ENCODE measurements at regions not wholly inside any gene's neighbourhood (a gene's known extent, or its start where the extent isn't known, plus 50 kb on each side); places are given as distances from the start of the nearest gene placed in this dataset.
A peak's percentile ranks its signal among the peaks of the same experiment; 100 is the strongest.

- DNase-seq: no peak
Measured at GRCh38 chr5:4981608-4982007, 158.5 kb upstream of the ADAMTS16 start.

- DNase-seq: no peak
Measured at GRCh38 chr5:4983701-4984100, 156.4 kb upstream of the ADAMTS16 start.

DNA sequence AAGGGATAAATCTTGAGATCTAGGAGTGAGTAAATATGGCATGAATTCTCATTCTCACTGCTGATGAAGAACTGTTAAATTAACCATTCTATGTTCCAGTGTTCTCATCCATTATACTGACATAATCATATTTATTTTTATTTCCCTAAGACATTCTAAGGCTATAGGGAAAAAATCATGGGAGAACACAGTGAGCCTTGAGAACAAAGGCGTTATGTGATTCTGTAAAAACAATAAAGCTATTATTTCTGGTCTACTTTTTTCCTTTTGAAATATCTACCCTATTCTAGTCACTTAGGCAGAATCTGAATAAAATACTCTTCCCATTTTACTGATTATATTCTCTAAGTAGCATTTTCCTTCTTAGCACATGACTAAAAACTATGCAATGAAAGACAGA, 155.7 kb upstream of the ADAMTS16 start:
- DNase-seq: peak in 1 of 2 donors; percentile 11

DNA sequence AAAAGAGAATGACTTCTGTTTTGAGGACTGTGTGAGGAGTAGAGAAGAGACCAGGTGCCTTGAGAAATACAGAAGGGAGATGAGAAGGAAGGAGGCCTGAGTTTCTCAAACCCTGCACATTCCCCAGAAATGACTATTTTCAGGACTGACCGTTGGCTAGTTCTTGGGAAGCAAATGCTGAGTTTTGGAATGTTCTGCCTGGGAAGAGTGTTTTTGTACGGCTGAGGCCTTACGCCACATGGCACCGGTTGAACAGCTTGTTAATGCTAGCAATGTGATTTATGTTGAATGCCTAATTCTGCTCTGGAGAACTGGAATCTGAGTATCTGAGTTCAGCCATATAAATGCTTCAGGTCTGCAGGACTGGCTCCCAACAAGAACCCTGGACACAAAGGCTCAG, 152.7 kb upstream of the ADAMTS16 start:
- DNase-seq: no peak

GRCh38 chr5:4989118-4989517, 151.0 kb upstream of the ADAMTS16 start:
- DNase-seq: no peak

- DNase-seq: no peak
Measured at GRCh38 chr5:4990017-4990416, 150.1 kb upstream of the ADAMTS16 start.

DNA sequence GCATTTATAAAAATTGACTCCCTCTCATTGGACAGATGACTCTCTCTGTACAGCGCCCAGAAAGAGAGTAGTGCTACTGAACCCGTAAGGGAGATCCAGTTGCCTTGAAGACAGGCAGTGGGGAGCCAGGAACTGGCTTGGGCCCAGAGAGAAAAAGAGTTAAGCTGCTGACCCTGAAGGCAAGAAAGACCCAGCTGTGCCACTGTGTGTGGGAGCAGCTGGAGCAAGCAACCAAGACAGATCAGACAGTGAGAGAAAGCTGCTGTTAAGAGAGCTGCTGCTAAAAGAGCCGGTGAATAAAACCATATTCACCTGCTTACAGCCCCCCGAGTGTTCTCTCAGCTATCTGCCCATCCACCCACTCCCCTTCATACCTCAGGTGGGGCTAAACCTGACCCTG, 149.7 kb upstream of the ADAMTS16 start:
- no peak for DNase-seq

DNA sequence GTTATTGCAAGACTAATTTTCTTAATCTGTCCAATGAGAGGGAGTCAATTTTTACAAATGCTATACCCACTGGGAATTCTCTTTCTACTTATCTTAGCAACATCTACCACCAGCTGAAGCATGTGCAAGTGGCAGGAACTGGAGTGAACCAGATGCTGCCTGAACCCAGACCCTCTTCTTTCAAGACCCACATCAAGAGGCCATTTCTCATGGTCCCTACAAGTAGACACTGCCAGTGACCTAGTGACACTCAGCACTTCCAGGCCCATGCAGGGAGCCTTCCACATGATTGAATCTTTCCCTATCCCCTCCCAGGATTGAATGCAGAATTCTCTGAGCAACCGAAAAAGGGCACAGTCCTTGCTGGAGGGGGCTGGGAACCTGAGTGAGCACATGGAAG, 148.2 kb upstream of the ADAMTS16 start:
- DNase-seq: no peak

GRCh38 chr5:4995014-4995413, 145.1 kb upstream of the ADAMTS16 start:
- DNase-seq: no peak

GRCh38 chr5:5005353-5005752, 134.8 kb upstream of the ADAMTS16 start:
- no peak for DNase-seq

GRCh38 chr5:5006548-5006947, 133.6 kb upstream of the ADAMTS16 start:
- no peak for DNase-seq

DNA sequence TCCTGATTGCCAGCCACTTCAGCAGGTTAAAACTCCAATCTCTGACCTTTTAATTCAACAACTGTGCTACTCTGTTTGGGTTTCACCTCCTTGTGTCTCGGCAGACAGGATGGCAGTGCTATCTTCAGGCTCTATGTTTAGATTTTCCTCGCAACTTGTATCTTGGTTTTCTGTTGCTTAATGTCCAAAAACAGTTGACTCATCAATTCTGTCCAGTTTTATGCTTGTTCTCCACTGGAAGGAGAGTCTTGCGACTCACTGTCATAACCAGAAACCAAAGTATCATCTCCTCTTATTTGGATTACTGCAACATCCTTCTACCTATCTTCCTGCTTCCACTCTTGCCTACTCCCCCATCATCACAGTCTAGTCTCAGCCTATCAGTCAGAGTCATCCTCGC, 130.9 kb upstream of the ADAMTS16 start:
- no peak for DNase-seq

GRCh38 chr5:5011151-5011550, 129.0 kb upstream of the ADAMTS16 start:
- DNase-seq: no peak

GRCh38 chr5:5014586-5015235, 125.4 kb upstream of the ADAMTS16 start:
- DNase-seq: no peak

DNA sequence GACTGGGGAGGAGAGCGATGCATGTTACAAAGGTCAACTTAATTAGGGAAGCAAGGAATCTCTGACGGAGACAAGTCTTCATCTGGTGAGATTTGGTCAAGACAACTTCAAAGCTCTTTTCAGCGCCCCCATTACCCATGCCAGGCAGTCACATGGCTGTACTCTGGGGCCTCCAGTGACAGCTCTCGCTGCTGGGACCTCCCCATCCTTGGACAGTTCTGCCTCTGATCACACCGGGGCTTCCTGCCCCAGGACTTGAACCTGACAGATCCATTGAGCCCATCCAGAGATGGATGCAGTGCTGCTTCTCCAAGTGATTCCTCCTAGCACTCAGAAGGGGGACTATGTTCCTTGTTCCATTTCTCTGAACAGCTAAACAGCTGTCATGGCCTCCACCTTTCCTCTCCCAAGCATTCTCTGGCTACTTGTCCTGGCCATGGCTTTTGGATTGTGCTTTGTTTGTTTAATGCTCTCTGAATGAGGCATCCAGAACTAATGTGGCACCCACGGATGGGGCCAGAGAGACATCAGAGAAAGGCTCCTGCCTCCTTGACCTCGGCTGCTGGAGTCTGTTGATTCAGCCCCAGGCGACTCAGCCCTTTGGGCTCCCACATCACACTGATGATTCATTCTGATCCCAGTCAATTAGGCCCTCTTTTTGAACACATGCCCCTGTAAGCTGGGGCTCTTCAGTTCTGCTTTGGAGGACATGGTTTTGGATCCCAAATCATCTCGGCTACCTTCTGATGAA, 122.1 kb upstream of the ADAMTS16 start:
- DNase-seq: no peak

DNA sequence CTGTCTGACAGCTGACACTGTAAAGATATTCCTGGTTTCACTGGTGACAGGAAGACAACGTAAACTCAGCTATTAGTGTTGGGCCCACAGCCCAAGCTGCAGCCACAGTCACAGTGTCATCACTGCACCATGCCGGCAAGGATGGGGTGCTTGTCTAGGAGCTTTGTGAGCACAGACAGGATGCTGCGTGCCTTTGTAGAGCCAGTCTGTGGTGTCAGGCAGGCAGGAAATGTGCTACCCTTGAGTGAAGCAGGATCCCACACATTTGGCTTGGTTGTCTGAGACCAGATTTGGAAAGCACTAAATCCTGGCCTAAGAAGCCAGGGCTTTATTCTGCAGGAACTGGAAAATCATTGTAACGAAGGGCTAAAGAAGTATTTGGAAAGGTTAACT, 121.6 kb upstream of the ADAMTS16 start:
- DNase-seq: no peak

DNA sequence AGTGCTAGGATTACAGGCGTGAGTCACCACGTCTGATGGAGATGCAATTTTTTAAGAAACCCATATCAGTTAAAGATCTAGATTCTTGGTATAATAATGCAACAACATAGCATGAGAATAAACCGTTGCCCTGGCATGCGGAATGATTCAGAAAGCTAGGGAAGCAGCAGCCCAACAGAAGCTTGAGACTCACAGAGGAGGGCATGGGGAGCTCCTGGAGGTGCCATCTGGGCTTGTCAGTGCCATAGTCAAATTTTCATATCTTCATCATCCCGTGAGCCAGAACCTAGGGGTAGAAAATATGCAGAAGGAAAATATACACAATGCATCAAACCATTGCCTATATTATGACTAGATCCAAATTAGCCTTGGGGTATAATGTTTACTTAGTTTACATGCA, 118.7 kb upstream of the ADAMTS16 start:
- DNase-seq: no peak

- DNase-seq: no peak
Measured at GRCh38 chr5:5025098-5025773, 114.9 kb upstream of the ADAMTS16 start.

GRCh38 chr5:5025774-5026408, 114.2 kb upstream of the ADAMTS16 start:
- no peak for DNase-seq

- DNase-seq: no peak
Measured at GRCh38 chr5:5026409-5026785, 113.7 kb upstream of the ADAMTS16 start.

- DNase-seq: no peak
Measured at GRCh38 chr5:5031665-5032064, 108.5 kb upstream of the ADAMTS16 start.

- no peak for DNase-seq
Measured at GRCh38 chr5:5037674-5038073, 102.5 kb upstream of the ADAMTS16 start.

GRCh38 chr5:5039918-5040317, 100.2 kb upstream of the ADAMTS16 start:
- DNase-seq: no peak

GRCh38 chr5:5040712-5041111, 99.4 kb upstream of the ADAMTS16 start:
- DNase-seq: no peak
